ENCODE measurements at regions not wholly inside any gene's neighbourhood (a gene's known extent, or its start where the extent isn't known, plus 50 kb on each side); places are given as distances from the start of the nearest gene placed in this dataset.

- TF ChIP-seq CTCF (conservative IDR thresholded peaks at IDR 0.05; ENCODE audit: low read depth, low read length): no peak
- no peak for TF ChIP-seq EZH2phosphoT487 (IDR thresholded peaks at IDR 0.05; ENCODE audit: borderline replicate concordance, low read length)
- TF ChIP-seq EZH2 (IDR thresholded peaks at IDR 0.05; ENCODE audit: low read length, unreplicated experiment): no peak
These were observed 238.6 kb upstream of the PMEPA1 start for GRCh38 chr20:57948180-57948955.
